ENCODE measurements at regions not wholly inside any gene's neighbourhood (a gene's known extent, or its start where the extent isn't known, plus 50 kb on each side); places are given as distances from the start of the nearest gene placed in this dataset.
"Not testable (repeated sequence)": the region's sequence is repeated elsewhere in the genome, so short reads cannot be mapped to it uniquely, and the experiment has no call there.

GRCh38 chr11:91365986-91366585, 858.5 kb upstream of the FAT3 start:
- no peak for DNase-seq (ENCODE audit: low read depth, low spot score)
- H3K4me3 ChIP-seq (ENCODE audit: low read length): no peak overlapping the region

DNA sequence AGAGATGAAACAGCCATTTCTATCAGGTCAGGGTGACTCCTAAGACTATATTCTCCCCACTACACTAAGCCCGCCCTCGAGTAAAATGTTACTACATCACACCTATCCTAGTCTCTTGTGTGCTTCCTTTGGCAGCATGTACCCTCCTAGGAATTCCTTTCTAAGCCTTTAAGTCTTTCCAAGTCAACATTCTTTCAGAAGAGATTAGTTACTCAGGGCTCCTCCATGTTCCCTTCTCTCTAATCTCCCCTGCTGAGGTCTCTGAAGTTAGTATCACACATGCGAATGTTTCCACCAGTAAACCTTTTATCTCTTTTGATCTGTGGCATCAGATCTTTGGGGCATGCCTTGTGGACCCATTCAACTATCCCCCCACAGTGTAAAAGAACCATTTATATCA, 873.7 kb upstream of the FAT3 start:
- no peak overlapping the region for H3K4me3 ChIP-seq (ENCODE audit: low read length)
- DNase-seq (ENCODE audit: low read depth, low spot score): no peak

GRCh38 chr11:91326751-91327150, 897.9 kb upstream of the FAT3 start:
- DNase-seq (ENCODE audit: low read depth, low spot score): no peak
- H3K4me3 ChIP-seq (ENCODE audit: low read length): no peak overlapping the region

- H3K4me3 ChIP-seq (ENCODE audit: low read length): no peak overlapping the region
- no peak for DNase-seq (ENCODE audit: low read depth, low spot score)
Observed at GRCh38 chr11:91326280-91326679, 898.3 kb upstream of the FAT3 start.

DNA sequence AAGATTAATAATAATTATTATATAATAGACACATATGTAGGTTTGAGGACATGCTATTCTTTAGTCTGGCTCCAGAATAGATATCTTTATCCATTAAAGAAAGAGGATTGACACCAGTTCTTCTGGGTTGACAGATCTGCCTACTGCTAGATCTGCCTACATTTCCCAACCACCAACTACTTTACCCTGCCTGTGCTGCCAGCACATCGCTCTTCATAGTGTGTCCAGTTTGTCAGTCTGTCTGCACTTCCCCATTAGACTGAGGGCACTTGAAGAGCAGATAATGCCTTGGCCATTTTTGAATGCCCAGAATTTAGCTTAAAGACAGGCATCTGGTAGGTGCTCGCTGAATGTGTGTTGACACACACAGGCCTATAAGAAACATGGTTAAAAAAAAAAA, 910.1 kb upstream of the FAT3 start:
- DNase-seq (ENCODE audit: low read depth, low spot score): no peak
- H3K4me3 ChIP-seq (ENCODE audit: low read length): no peak overlapping the region

GRCh38 chr11:91312541-91312940, 912.1 kb upstream of the FAT3 start:
- H3K4me3 ChIP-seq (ENCODE audit: low read length): no peak overlapping the region
- DNase-seq (ENCODE audit: low read depth, low spot score): no peak

DNA sequence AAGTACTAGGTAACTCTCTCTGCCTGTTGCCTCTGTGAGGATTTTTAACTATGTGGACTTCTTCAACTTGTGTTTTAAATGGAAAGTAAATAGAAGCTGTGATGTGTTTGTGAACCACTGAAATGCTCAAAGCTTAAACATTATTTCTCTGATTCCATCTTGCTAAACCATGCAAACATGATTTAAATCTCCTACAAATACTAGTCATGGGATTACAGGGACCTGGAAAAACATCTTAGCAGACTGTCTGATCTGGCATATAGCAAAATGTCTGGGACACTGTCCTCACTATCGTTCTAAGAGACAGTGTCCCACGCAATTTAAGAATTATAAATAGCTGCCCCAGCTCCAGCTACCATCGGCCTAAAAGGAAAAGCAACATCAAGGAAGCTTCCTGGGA, 914.5 kb upstream of the FAT3 start:
- H3K4me3 ChIP-seq (ENCODE audit: low read length): no peak overlapping the region
- no peak for DNase-seq (ENCODE audit: low read depth, low spot score)

- no peak for DNase-seq (ENCODE audit: low read depth, low spot score)
- no peak overlapping the region for H3K4me3 ChIP-seq (ENCODE audit: low read length)
Observed at GRCh38 chr11:91308069-91308468, 916.5 kb upstream of the FAT3 start.

GRCh38 chr11:91305402-91305801, 919.2 kb upstream of the FAT3 start:
- no peak for DNase-seq (ENCODE audit: low read depth, low spot score)
- H3K4me3 ChIP-seq (ENCODE audit: low read length): no peak overlapping the region

GRCh38 chr11:91303749-91304148, 920.9 kb upstream of the FAT3 start:
- H3K4me3 ChIP-seq (ENCODE audit: low read length): no peak overlapping the region
- DNase-seq (ENCODE audit: low read depth, low spot score): no peak

DNA sequence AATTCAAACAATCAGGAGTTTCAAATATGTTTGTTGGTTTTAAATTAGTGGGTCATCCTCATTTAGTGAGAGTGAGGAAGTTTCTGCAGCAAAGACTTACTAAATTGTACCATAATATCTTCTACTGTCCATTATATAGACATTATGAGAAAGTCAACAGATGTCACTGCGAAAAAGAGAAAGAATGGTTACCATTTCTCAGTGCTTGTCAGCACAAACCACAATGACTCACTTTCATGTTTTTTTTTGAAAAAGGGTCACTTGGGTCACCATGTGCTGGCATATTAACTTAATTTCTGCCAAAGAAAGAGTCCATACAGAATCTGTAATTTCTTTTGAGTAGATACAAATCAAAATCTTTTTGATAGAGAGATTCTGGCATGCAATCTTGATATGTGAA, 924.6 kb upstream of the FAT3 start:
- no peak for DNase-seq (ENCODE audit: low read depth, low spot score)
- no peak overlapping the region for H3K4me3 ChIP-seq (ENCODE audit: low read length)

DNA sequence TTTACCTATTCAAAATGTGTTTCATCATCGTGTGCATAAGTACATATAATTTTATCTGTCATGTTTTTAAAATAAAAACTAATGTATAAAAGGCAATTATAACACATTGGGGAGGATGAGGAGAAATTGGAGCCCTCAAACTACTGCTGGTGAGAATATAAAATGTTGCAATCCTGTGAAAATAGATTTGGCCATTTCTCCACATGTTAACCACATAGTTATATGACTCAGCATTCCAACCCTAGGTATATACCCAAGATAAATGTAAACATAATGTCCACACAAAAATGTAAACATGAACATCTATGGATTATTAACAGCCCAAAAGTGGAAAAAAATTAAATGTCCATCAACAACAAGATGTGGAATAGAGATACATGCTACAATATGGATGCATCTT, 928.0 kb upstream of the FAT3 start:
- DNase-seq (ENCODE audit: low read depth, low spot score): no peak
- H3K4me3 ChIP-seq (ENCODE audit: low read length): no peak overlapping the region

- no peak overlapping the region for H3K4me3 ChIP-seq (ENCODE audit: low read length)
- DNase-seq (ENCODE audit: low read depth, low spot score): no peak
Observed at GRCh38 chr11:91295591-91295990, 929.0 kb upstream of the FAT3 start.

- no peak overlapping the region for H3K4me3 ChIP-seq (ENCODE audit: low read length)
- DNase-seq (ENCODE audit: low read depth, low spot score): no peak
Observed at GRCh38 chr11:91293119-91293518, 931.5 kb upstream of the FAT3 start.

DNA sequence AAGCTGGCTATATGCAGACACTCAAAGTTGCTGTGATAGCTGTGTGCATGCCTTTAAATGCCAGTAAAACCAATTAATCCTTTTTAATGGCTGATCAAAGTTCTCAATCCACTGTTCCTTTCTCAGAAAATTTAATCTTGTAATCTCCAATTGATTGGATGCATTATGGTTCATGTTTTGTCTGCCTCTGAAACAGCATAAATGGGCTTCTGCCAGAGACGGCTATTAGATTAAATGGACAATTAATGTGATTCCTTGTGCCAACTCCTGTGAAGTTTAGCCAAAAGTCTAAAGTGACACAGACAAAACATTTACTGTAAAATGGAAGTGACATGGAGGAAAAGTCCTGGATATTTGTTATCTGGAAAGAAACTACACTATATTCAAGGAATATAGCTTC, 952.5 kb upstream of the FAT3 start:
- H3K4me3 ChIP-seq (ENCODE audit: low read length): no peak overlapping the region
- DNase-seq (ENCODE audit: low read depth, low spot score): no peak

GRCh38 chr11:91268512-91269295, 955.9 kb upstream of the FAT3 start:
- DNase-seq (ENCODE audit: low read depth, low spot score); H3K4me3 ChIP-seq (ENCODE audit: low read length): not testable (repeated sequence)

- no peak for DNase-seq (ENCODE audit: low read depth, low spot score)
- no peak overlapping the region for H3K4me3 ChIP-seq (ENCODE audit: low read length)
Observed at GRCh38 chr11:91265946-91266345, 958.7 kb upstream of the FAT3 start.

DNA sequence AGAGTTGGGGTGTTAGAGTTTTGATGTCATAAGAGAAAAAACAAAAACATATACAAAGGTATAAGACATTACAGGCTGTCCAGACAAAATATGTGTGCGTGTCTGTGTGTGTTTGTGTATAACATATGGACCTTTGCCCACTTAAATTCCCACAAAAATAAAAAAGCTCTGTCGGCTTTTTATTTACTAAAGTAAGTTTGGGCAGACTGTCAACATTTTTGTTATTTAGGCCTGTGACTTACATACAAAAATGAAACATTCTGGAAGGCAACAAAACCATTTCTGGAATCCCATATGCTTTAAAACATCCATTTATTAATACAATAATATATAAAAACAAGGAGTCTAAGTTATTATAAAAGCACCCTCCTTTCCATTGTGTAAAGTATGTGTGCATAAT, 960.1 kb upstream of the FAT3 start:
- no peak overlapping the region for H3K4me3 ChIP-seq (ENCODE audit: low read length)
- no peak for DNase-seq (ENCODE audit: low read depth, low spot score)

GRCh38 chr11:91263496-91264365, 960.9 kb upstream of the FAT3 start:
- no peak overlapping the region for H3K4me3 ChIP-seq (ENCODE audit: low read length)
- no peak for DNase-seq (ENCODE audit: low read depth, low spot score)

GRCh38 chr11:91261513-91261912, 963.1 kb upstream of the FAT3 start:
- DNase-seq (ENCODE audit: low read depth, low spot score): no peak
- no peak overlapping the region for H3K4me3 ChIP-seq (ENCODE audit: low read length)
